Stimulated activated naive CD8-positive, alpha-beta T cell treated with anti-CD3 and anti-CD28 coated beads, Interleukin-15, amount 100 ng/mL, for 72 hours (primary cell): ENCODE measurements at regions not wholly inside any gene's neighbourhood (a gene's known extent, or its start where the extent isn't known, plus 50 kb on each side); places are given as distances from the start of the nearest gene placed in this dataset.
"Not testable (repeated sequence)": the region's sequence is repeated elsewhere in the genome, so short reads cannot be mapped to it uniquely, and the experiment has no call there.

Experiments used
- ATAC-seq: fragments of 150-1000 bp; cut with Tn5 transposase; 2 replicates; pipeline ENCODE4 v1.10.0; 2021; ENCODE audit warnings: mild to moderate bottlenecking, moderate library complexity
- DNase-seq, 2 donors: peaks; one replicate each; pipeline ENCODE4 v3.0.0; 2021 to 2022
- H3K27ac Mint-ChIP-seq, 2 donors: one replicate each; pipeline ENCODE4 v1.8.0; 2022; ENCODE audit warnings: mild to moderate bottlenecking in 2 of 2, mixed read lengths in 2 of 2, moderate library complexity in 2 of 2
- H3K27me3 Mint-ChIP-seq: one replicate; pipeline ENCODE4 v1.8.0; 2022; ENCODE audit warnings: mixed read lengths
- H3K4me1 Mint-ChIP-seq: one replicate; pipeline ENCODE4 v1.8.0; 2022; ENCODE audit warnings: mild to moderate bottlenecking, mixed read lengths
- H3K4me3 Mint-ChIP-seq, 2 donors: one replicate each; pipeline ENCODE4 v1.8.0; 2022; ENCODE audit warnings: mild to moderate bottlenecking in 2 of 2, mixed read lengths in 2 of 2, moderate library complexity in 1 of 2
- H3K9me3 Mint-ChIP-seq, 2 donors: one replicate each; pipeline ENCODE4 v1.8.0; 2022; ENCODE audit warnings: mixed read lengths in 2 of 2

- H3K4me1 Mint-ChIP-seq: no peaks in the 10 kb centered on the region
Measured at GRCh38 chr4:159780196-159780922, 677.5 kb downstream of the RAPGEF2 start.

GRCh38 chr4:159787901-159788300 lies 685.0 kb downstream of the RAPGEF2 start:
- ATAC-seq: no peak
- no peak overlapping the region for H3K27ac Mint-ChIP-seq
- no peak overlapping the region for H3K4me3 Mint-ChIP-seq
- H3K27me3 Mint-ChIP-seq: no peaks in the 10 kb centered on the region
- no peaks in the 10 kb centered on the region for H3K4me1 Mint-ChIP-seq
- DNase-seq: no peak
- no peaks in the 10 kb centered on the region for H3K9me3 Mint-ChIP-seq

More at GRCh38 chr4:159780196-159780922, 677.5 kb downstream of the RAPGEF2 start:
- no peak overlapping the region for H3K27ac Mint-ChIP-seq
- no peaks in the 10 kb centered on the region for H3K27me3 Mint-ChIP-seq
- no peaks in the 10 kb centered on the region for H3K9me3 Mint-ChIP-seq
- H3K4me3 Mint-ChIP-seq: no peak overlapping the region
- DNase-seq: no peak
- no peak for ATAC-seq

GRCh38 chr4:159791334-159791733 lies 688.5 kb downstream of the RAPGEF2 start:
- no peaks in the 10 kb centered on the region for H3K27me3 Mint-ChIP-seq

GRCh38 chr4:159804592-159804991 lies 701.7 kb downstream of the RAPGEF2 start:
- not testable (repeated sequence) for H3K27ac Mint-ChIP-seq, H3K27me3 Mint-ChIP-seq, H3K4me1 Mint-ChIP-seq, H3K4me3 Mint-ChIP-seq, DNase-seq, H3K9me3 Mint-ChIP-seq, ATAC-seq

More at GRCh38 chr4:159791334-159791733, 688.5 kb downstream of the RAPGEF2 start:
- peaks cover 0 to 5% of the 10 kb centered on the region in 2 donors for H3K9me3 Mint-ChIP-seq
- ATAC-seq (no peak), DNase-seq (no peak)
- no peaks in the 10 kb centered on the region for H3K4me1 Mint-ChIP-seq
- no peak overlapping the region for H3K4me3 Mint-ChIP-seq
- no peak overlapping the region for H3K27ac Mint-ChIP-seq

GRCh38 chr4:159823743-159824142 lies 720.9 kb downstream of the RAPGEF2 start:
- H3K4me1 Mint-ChIP-seq: no peaks in the 10 kb centered on the region
- H3K27ac Mint-ChIP-seq: no peak overlapping the region
- no peak overlapping the region for H3K4me3 Mint-ChIP-seq
- H3K9me3 Mint-ChIP-seq: peaks cover 7 to 30% of the 10 kb centered on the region in 2 donors
- ATAC-seq (no peak), DNase-seq (no peak)
- no peaks in the 10 kb centered on the region for H3K27me3 Mint-ChIP-seq

GRCh38 chr4:159828687-159829086 lies 725.8 kb downstream of the RAPGEF2 start:
- Mint-ChIP-seq H3K4me3 (no peak overlapping the region), H3K27me3 (no peaks in the 10 kb centered on the region), H3K27ac (no peak overlapping the region), H3K4me1 (no peaks in the 10 kb centered on the region), H3K9me3 (peaks cover 19 to 23% of the 10 kb centered on the region in 2 donors)
- DNase-seq (no peak), ATAC-seq (no peak)

- ATAC-seq (no peak), DNase-seq (no peak)
- H3K4me1 Mint-ChIP-seq: no peaks in the 10 kb centered on the region
- no peak overlapping the region for H3K4me3 Mint-ChIP-seq
- H3K9me3 Mint-ChIP-seq: peaks cover 18 to 23% of the 10 kb centered on the region in 2 donors
- no peak overlapping the region for H3K27ac Mint-ChIP-seq
- H3K27me3 Mint-ChIP-seq: no peaks in the 10 kb centered on the region
Measured at GRCh38 chr4:159829184-159829583, 726.3 kb downstream of the RAPGEF2 start.

GRCh38 chr4:159837071-159837470 lies 734.2 kb downstream of the RAPGEF2 start:
- H3K4me3 Mint-ChIP-seq: no peak overlapping the region
- H3K9me3 Mint-ChIP-seq: peaks cover 0 to 13% of the 10 kb centered on the region in 2 donors
- H3K27me3 Mint-ChIP-seq: no peaks in the 10 kb centered on the region
- H3K4me1 Mint-ChIP-seq: no peaks in the 10 kb centered on the region
- DNase-seq (no peak), ATAC-seq (no peak)
- no peak overlapping the region for H3K27ac Mint-ChIP-seq

GRCh38 chr4:159855731-159856130 lies 752.9 kb downstream of the RAPGEF2 start:
- Mint-ChIP-seq H3K4me3 (no peak overlapping the region), H3K9me3 (no peaks in the 10 kb centered on the region), H3K4me1 (no peaks in the 10 kb centered on the region), H3K27ac (no peak overlapping the region), H3K27me3 (no peaks in the 10 kb centered on the region)
- ATAC-seq (no peak), DNase-seq (no peak)

- DNase-seq (no peak), ATAC-seq (no peak)
- no peaks in the 10 kb centered on the region for H3K9me3 Mint-ChIP-seq
- H3K27ac Mint-ChIP-seq: no peak overlapping the region
- H3K27me3 Mint-ChIP-seq: no peaks in the 10 kb centered on the region
- H3K4me3 Mint-ChIP-seq: no peak overlapping the region
- H3K4me1 Mint-ChIP-seq: no peaks in the 10 kb centered on the region
Measured at GRCh38 chr4:159856451-159856850, 753.6 kb downstream of the RAPGEF2 start.

GRCh38 chr4:159859656-159860148 lies 756.8 kb downstream of the RAPGEF2 start:
- Mint-ChIP-seq H3K9me3 (no peaks in the 10 kb centered on the region), H3K4me3 (no peak overlapping the region), H3K4me1 (no peaks in the 10 kb centered on the region), H3K27ac (no peak overlapping the region), H3K27me3 (no peaks in the 10 kb centered on the region)
- ATAC-seq (no peak), DNase-seq (no peak)

GRCh38 chr4:159860945-159861344 lies 758.1 kb downstream of the RAPGEF2 start:
- Mint-ChIP-seq H3K27ac (no peak overlapping the region), H3K27me3 (no peaks in the 10 kb centered on the region), H3K4me1 (no peaks in the 10 kb centered on the region), H3K4me3 (no peak overlapping the region), H3K9me3 (no peaks in the 10 kb centered on the region)
- no peak for DNase-seq
- no peak for ATAC-seq

- no peaks in the 10 kb centered on the region for H3K4me1 Mint-ChIP-seq
- H3K27ac Mint-ChIP-seq: no peak overlapping the region
- H3K27me3 Mint-ChIP-seq: no peaks in the 10 kb centered on the region
- H3K4me3 Mint-ChIP-seq: no peak overlapping the region
- DNase-seq: no peak
- ATAC-seq: no peak
- no peaks in the 10 kb centered on the region for H3K9me3 Mint-ChIP-seq
Measured at GRCh38 chr4:159864337-159864736, 761.5 kb downstream of the RAPGEF2 start.

GRCh38 chr4:159867673-159868072 lies 764.8 kb downstream of the RAPGEF2 start:
- Mint-ChIP-seq H3K4me3 (no peak overlapping the region), H3K4me1 (no peaks in the 10 kb centered on the region), H3K9me3 (no peaks in the 10 kb centered on the region), H3K27me3 (no peaks in the 10 kb centered on the region), H3K27ac (no peak overlapping the region)
- DNase-seq: no peak
- ATAC-seq: no peak

- not testable (repeated sequence) for ATAC-seq, H3K27ac Mint-ChIP-seq, H3K4me1 Mint-ChIP-seq, H3K4me3 Mint-ChIP-seq, DNase-seq, H3K27me3 Mint-ChIP-seq, H3K9me3 Mint-ChIP-seq
Measured at GRCh38 chr4:159868936-159869335, 766.1 kb downstream of the RAPGEF2 start.

- no peak overlapping the region for H3K27ac Mint-ChIP-seq
- no peaks in the 10 kb centered on the region for H3K4me1 Mint-ChIP-seq
- peaks cover 8 to 11% of the 10 kb centered on the region in 2 donors for H3K9me3 Mint-ChIP-seq
- no peaks in the 10 kb centered on the region for H3K27me3 Mint-ChIP-seq
- ATAC-seq (no peak), DNase-seq (no peak)
- no peak overlapping the region for H3K4me3 Mint-ChIP-seq
Measured at GRCh38 chr4:159871141-159871540, 768.3 kb downstream of the RAPGEF2 start.

- ATAC-seq (no peak), DNase-seq (no peak)
- no peak overlapping the region for H3K27ac Mint-ChIP-seq
- no peaks in the 10 kb centered on the region for H3K4me1 Mint-ChIP-seq
- no peaks in the 10 kb centered on the region for H3K27me3 Mint-ChIP-seq
- H3K9me3 Mint-ChIP-seq: peaks cover 0 to 8% of the 10 kb centered on the region in 2 donors
- H3K4me3 Mint-ChIP-seq: no peak overlapping the region
Measured at GRCh38 chr4:159881158-159881557, 778.3 kb downstream of the RAPGEF2 start.
